ENCODE measurements at regions not wholly inside any gene's neighbourhood (a gene's known extent, or its start where the extent isn't known, plus 50 kb on each side); places are given as distances from the start of the nearest gene placed in this dataset.

GRCh38 chr18:34506198-34506597 is 203.9 kb upstream of the DTNA start:
- TF ChIP-seq SUZ12 (IDR thresholded peaks at IDR 0.05; ENCODE audit: extremely low read depth, insufficient read depth, insufficient read length) (no peak), YY1 (IDR thresholded peaks at IDR 0.05; ENCODE audit: insufficient read depth, insufficient read length) (no peak)
